ENCODE measurements at regions not wholly inside any gene's neighbourhood (a gene's known extent, or its start where the extent isn't known, plus 50 kb on each side); places are given as distances from the start of the nearest gene placed in this dataset.

DNA sequence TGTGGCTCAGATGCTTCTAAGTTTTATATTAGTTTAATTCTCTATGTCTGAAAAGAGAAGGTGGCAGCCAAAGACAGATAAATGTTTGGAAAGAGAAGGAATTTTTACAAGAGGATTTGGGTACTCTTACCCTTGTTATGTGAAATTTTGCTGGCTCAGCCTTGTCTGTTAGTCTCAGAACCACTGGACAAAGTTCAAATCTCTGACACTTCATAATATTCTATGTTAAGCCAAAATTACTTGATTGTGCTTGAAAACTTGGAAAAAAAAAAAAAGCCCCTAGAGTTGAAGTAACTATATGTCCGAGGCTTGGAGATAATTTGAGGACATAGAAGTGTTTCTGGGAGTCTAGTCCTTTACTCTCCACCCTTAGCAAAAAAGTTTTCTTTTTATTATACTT, 1079.3 kb upstream of the LRRTM3 start:
- no peaks in the 10 kb centered on the region for H4K20me1 ChIP-seq (ENCODE audit: low read depth, low read length)
- no peak overlapping the region for H3K4me3 ChIP-seq (ENCODE audit: insufficient read depth, low read length, poor library complexity, severe bottlenecking)
- TF ChIP-seq EZH2phosphoT487 (conservative IDR thresholded peaks at IDR 0.05; ENCODE audit: low read length) = no peak
- TF ChIP-seq CTCF (IDR thresholded peaks at IDR 0.05; ENCODE audit: insufficient read depth, low read length, poor library complexity, severe bottlenecking) = no peak
- H3K79me2 ChIP-seq (ENCODE audit: insufficient read depth, low read length) = no peaks in the 10 kb centered on the region
- H3K27me3 ChIP-seq (ENCODE audit: low read length) = no peaks in the 10 kb centered on the region
- H3K4me2 ChIP-seq (ENCODE audit: low read depth, low read length, poor library complexity, severe bottlenecking) = no peak overlapping the region
- H3K9me3 ChIP-seq (ENCODE audit: insufficient read depth, low read length) = no peaks in the 10 kb centered on the region
- H3K9ac ChIP-seq (ENCODE audit: low read length) = no peak overlapping the region
- no peak overlapping the region for H3K27ac ChIP-seq (ENCODE audit: low read depth, low read length)
- no peaks in the 10 kb centered on the region for H3K9me2 ChIP-seq (replicated peaks; ENCODE audit: insufficient read depth, low read length)
- no peaks in the 10 kb centered on the region for H3K36me3 ChIP-seq (ENCODE audit: low read length)
- no peak overlapping the region for H2AFZ ChIP-seq (ENCODE audit: low read depth, low read length, severe bottlenecking)
- no peaks in the 10 kb centered on the region for H3F3A ChIP-seq (ENCODE audit: insufficient read depth)

DNA sequence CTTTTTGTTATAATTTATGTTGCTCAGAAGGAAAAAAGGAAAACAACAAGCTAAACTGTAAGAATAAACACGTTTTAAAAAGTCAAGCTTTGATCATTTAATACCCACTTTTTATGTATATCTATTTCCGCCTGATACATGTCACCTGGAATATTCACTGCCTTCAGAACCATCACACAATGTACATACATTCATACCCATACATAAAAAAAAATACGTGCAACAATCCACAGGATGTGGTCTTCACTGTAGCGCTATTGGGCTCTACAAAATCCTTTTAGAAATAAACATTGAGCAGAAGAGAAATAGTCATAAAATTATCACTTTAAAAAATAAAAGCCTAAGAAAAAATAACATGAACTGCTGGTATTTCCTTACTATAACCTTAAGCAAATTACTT, 1078.9 kb upstream of the LRRTM3 start:
- no peaks in the 10 kb centered on the region for H3F3A ChIP-seq (ENCODE audit: insufficient read depth)
- H3K27ac ChIP-seq (ENCODE audit: low read depth, low read length) = no peak overlapping the region
- no peaks in the 10 kb centered on the region for H4K20me1 ChIP-seq (ENCODE audit: low read depth, low read length)
- no peaks in the 10 kb centered on the region for H3K9me2 ChIP-seq (replicated peaks; ENCODE audit: insufficient read depth, low read length)
- H3K9me3 ChIP-seq (ENCODE audit: insufficient read depth, low read length) = no peaks in the 10 kb centered on the region
- no peak overlapping the region for H3K4me2 ChIP-seq (ENCODE audit: low read depth, low read length, poor library complexity, severe bottlenecking)
- TF ChIP-seq CTCF (IDR thresholded peaks at IDR 0.05; ENCODE audit: insufficient read depth, low read length, poor library complexity, severe bottlenecking) = no peak
- TF ChIP-seq EZH2phosphoT487 (conservative IDR thresholded peaks at IDR 0.05; ENCODE audit: low read length) = no peak
- no peak overlapping the region for H3K9ac ChIP-seq (ENCODE audit: low read length)
- H2AFZ ChIP-seq (ENCODE audit: low read depth, low read length, severe bottlenecking) = no peak overlapping the region
- no peak overlapping the region for H3K4me3 ChIP-seq (ENCODE audit: insufficient read depth, low read length, poor library complexity, severe bottlenecking)
- H3K27me3 ChIP-seq (ENCODE audit: low read length) = no peaks in the 10 kb centered on the region
- H3K79me2 ChIP-seq (ENCODE audit: insufficient read depth, low read length) = no peaks in the 10 kb centered on the region
- no peaks in the 10 kb centered on the region for H3K36me3 ChIP-seq (ENCODE audit: low read length)

DNA sequence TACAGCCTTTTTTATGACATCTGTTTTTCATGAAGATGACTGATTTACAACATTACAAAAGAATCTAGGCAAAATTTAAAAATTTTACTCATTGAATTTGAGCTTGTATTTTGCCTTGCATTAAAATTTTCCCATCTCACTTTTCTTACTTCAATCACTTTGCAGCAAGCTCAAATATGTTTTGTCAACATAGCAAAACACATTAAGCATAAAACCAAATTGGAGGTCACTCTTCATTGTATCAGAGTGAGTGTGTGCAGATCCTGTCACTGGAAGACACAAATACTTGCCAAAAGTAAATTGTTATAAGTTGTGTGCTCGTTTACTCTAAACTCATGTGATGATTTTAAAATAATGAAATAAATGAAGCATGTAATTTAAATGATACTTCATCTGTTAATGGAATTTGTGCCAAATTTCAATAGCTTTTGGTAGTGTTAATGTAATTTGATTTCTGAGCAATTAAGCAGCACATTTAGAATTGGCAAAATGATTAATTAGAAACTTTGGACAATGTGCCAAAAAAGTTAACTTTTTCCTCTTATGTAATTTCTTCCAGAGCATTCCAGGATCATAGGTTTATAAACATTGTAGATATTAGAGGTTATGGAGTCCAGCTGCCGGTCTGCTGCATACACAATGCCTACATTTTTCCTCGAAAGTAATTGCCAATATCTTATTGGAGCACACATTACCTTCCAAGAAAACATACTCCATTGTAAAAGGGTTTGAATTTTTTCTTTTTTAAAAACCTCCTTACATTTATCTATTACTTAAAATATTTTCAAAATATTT, 1078.2 kb upstream of the LRRTM3 start:
- Histone ChIP-seq H4K20me1 (ENCODE audit: low read depth, low read length) (no peaks in the 10 kb centered on the region), H3K9ac (ENCODE audit: low read length) (no peak overlapping the region), H3K79me2 (ENCODE audit: insufficient read depth, low read length) (no peaks in the 10 kb centered on the region), H3F3A (ENCODE audit: insufficient read depth) (no peaks in the 10 kb centered on the region), H2AFZ (ENCODE audit: low read depth, low read length, severe bottlenecking) (no peak overlapping the region), H3K36me3 (ENCODE audit: low read length) (no peaks in the 10 kb centered on the region), H3K27me3 (ENCODE audit: low read length) (no peaks in the 10 kb centered on the region), H3K4me2 (ENCODE audit: low read depth, low read length, poor library complexity, severe bottlenecking) (no peak overlapping the region), H3K9me3 (ENCODE audit: insufficient read depth, low read length) (no peaks in the 10 kb centered on the region), H3K9me2 (replicated peaks; ENCODE audit: insufficient read depth, low read length) (no peaks in the 10 kb centered on the region), H3K4me3 (ENCODE audit: insufficient read depth, low read length, poor library complexity, severe bottlenecking) (no peak overlapping the region), H3K27ac (ENCODE audit: low read depth, low read length) (no peak overlapping the region)
- TF ChIP-seq CTCF (IDR thresholded peaks at IDR 0.05; ENCODE audit: insufficient read depth, low read length, poor library complexity, severe bottlenecking) (no peak), EZH2phosphoT487 (conservative IDR thresholded peaks at IDR 0.05; ENCODE audit: low read length) (no peak)
